ENCODE measurements at regions not wholly inside any gene's neighbourhood (a gene's known extent, or its start where the extent isn't known, plus 50 kb on each side); places are given as distances from the start of the nearest gene placed in this dataset.

- Histone ChIP-seq H3K36me3 (ENCODE audit: insufficient read depth, low read length) (no peaks in the 10 kb centered on the region), H3K9ac (ENCODE audit: low read length) (no peak overlapping the region), H3K4me1 (ENCODE audit: insufficient read depth, low read length) (no peaks in the 10 kb centered on the region), H3K4me3 (ENCODE audit: low read depth in 1 of 2, low read length in 2 of 2) (no peak overlapping the region), H3K27me3 (ENCODE audit: control insufficient read depth in 1 of 2, insufficient read depth in 2 of 2, low read length in 2 of 2) (no peaks in the 10 kb centered on the region), H3K9me3 (ENCODE audit: low read length) (no peaks in the 10 kb centered on the region), H3K27ac (ENCODE audit: low read depth, low read length) (no peak overlapping the region)
Observed at GRCh38 chr3:40723083-40723660, 198.4 kb downstream of the ZNF621 start.

DNA sequence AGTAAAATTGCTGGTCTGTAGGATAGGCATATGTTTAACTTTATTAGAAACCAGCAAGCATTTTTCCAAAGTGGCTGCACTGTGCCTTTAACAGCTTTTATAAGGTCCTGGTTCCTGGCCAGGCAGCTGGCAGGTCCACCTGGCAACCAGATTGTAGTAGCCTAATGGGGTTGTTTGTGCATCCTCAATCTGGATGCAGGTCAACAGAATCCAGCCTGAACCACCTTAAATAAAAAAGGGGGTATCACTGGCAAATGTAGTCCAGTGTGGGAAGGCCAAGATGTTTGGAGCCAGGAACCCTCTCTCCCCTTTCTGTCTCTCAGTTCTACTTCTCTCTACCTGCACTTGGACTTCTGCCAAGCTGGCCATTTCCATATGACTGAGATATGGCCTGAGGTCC, 200.3 kb downstream of the ZNF621 start:
- no peaks in the 10 kb centered on the region for H3K9me3 ChIP-seq (ENCODE audit: low read length)
- no peaks in the 10 kb centered on the region for H3K27me3 ChIP-seq (ENCODE audit: control insufficient read depth in 1 of 2, insufficient read depth in 2 of 2, low read length in 2 of 2)
- H3K4me1 ChIP-seq (ENCODE audit: insufficient read depth, low read length), result no peaks in the 10 kb centered on the region
- H3K36me3 ChIP-seq (ENCODE audit: insufficient read depth, low read length), result no peaks in the 10 kb centered on the region
- H3K27ac ChIP-seq (ENCODE audit: low read depth, low read length), result no peak overlapping the region
- H3K4me3 ChIP-seq (ENCODE audit: low read depth in 1 of 2, low read length in 2 of 2), result no peak overlapping the region
- H3K9ac ChIP-seq (ENCODE audit: low read length), result no peak overlapping the region

DNA sequence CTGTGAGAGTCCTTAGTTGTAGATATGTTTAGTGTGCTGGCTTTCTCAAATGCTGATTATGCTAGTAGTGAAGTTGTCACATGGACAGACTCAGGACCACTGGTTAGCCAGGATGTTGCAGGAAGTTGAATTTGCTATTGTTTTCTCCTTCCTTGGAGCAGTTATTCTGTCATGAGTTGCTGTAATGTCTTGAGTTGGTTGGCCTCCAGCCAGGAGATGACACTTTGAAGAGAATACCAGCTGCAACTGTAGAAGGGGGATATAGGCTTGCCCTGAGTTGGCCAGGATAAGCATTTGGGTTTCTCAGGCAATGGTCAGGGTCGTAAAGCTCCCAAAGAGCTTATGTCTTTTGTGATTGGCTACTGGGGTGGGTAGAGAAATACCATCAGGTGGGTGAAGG, 206.7 kb downstream of the ZNF621 start:
- no peak overlapping the region for H3K9ac ChIP-seq (ENCODE audit: low read length)
- H3K27me3 ChIP-seq (ENCODE audit: control insufficient read depth in 1 of 2, insufficient read depth in 2 of 2, low read length in 2 of 2), result no peaks in the 10 kb centered on the region
- H3K9me3 ChIP-seq (ENCODE audit: low read length), result no peaks in the 10 kb centered on the region
- H3K4me3 ChIP-seq (ENCODE audit: low read depth in 1 of 2, low read length in 2 of 2), result no peak overlapping the region
- no peaks in the 10 kb centered on the region for H3K36me3 ChIP-seq (ENCODE audit: insufficient read depth, low read length)
- H3K27ac ChIP-seq (ENCODE audit: low read depth, low read length), result no peak overlapping the region
- H3K4me1 ChIP-seq (ENCODE audit: insufficient read depth, low read length), result no peaks in the 10 kb centered on the region

DNA sequence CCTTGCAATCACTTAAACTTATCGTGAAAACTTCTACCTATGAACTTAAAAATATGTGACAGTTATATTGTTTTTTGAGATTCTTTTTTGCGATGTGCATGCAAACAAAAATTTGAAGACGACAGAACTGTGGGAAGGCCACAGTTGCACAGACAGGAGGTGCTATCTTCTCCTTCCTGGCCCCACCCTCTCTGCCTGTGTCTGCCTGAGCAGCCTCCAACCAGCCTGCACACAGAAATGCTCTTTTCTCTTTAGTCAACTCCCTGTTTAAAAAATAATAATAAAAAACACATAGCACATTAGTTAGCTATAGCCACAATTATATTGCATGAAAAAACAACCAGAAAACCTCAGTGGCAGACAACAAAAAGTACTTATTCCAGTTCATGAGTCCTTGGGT, 212.2 kb downstream of the ZNF621 start:
- Histone ChIP-seq H3K9me3 (ENCODE audit: low read length) (no peaks in the 10 kb centered on the region), H3K4me1 (ENCODE audit: insufficient read depth, low read length) (no peaks in the 10 kb centered on the region), H3K4me3 (ENCODE audit: low read depth in 1 of 2, low read length in 2 of 2) (no peak overlapping the region), H3K36me3 (ENCODE audit: insufficient read depth, low read length) (no peaks in the 10 kb centered on the region), H3K27ac (ENCODE audit: low read depth, low read length) (no peak overlapping the region), H3K9ac (ENCODE audit: low read length) (no peak overlapping the region), H3K27me3 (ENCODE audit: control insufficient read depth in 1 of 2, insufficient read depth in 2 of 2, low read length in 2 of 2) (no peaks in the 10 kb centered on the region)

DNA sequence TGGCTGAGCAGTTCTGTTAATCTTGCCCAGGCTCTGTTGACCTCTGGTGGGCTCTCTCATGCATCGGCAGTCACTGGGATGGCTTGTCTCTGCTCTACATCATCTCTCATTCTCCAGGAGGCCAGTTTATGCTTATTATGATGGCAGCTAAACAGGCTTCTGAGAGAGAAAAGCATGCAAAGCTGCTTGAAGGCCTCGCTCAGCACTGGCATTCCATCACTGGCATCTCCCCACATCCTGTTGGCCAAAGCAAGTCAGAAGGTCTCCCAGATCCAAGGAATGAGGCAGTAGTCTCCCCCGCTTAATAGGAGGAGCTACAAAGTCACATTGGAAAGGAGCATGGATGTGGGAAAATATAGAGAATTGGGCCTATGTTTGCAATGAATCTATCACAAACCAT, 212.6 kb downstream of the ZNF621 start:
- no peaks in the 10 kb centered on the region for H3K36me3 ChIP-seq (ENCODE audit: insufficient read depth, low read length)
- H3K27ac ChIP-seq (ENCODE audit: low read depth, low read length), result no peak overlapping the region
- H3K4me3 ChIP-seq (ENCODE audit: low read depth in 1 of 2, low read length in 2 of 2), result no peak overlapping the region
- H3K27me3 ChIP-seq (ENCODE audit: control insufficient read depth in 1 of 2, insufficient read depth in 2 of 2, low read length in 2 of 2), result no peaks in the 10 kb centered on the region
- no peaks in the 10 kb centered on the region for H3K4me1 ChIP-seq (ENCODE audit: insufficient read depth, low read length)
- no peaks in the 10 kb centered on the region for H3K9me3 ChIP-seq (ENCODE audit: low read length)
- H3K9ac ChIP-seq (ENCODE audit: low read length), result no peak overlapping the region

GRCh38 chr3:40739971-40740370, 215.2 kb downstream of the ZNF621 start:
- Histone ChIP-seq H3K27me3 (ENCODE audit: control insufficient read depth in 1 of 2, insufficient read depth in 2 of 2, low read length in 2 of 2) (no peaks in the 10 kb centered on the region), H3K36me3 (ENCODE audit: insufficient read depth, low read length) (no peaks in the 10 kb centered on the region), H3K9me3 (ENCODE audit: low read length) (no peaks in the 10 kb centered on the region), H3K4me1 (ENCODE audit: insufficient read depth, low read length) (no peaks in the 10 kb centered on the region), H3K27ac (ENCODE audit: low read depth, low read length) (no peak overlapping the region), H3K4me3 (ENCODE audit: low read depth in 1 of 2, low read length in 2 of 2) (no peak overlapping the region), H3K9ac (ENCODE audit: low read length) (no peak overlapping the region)

DNA sequence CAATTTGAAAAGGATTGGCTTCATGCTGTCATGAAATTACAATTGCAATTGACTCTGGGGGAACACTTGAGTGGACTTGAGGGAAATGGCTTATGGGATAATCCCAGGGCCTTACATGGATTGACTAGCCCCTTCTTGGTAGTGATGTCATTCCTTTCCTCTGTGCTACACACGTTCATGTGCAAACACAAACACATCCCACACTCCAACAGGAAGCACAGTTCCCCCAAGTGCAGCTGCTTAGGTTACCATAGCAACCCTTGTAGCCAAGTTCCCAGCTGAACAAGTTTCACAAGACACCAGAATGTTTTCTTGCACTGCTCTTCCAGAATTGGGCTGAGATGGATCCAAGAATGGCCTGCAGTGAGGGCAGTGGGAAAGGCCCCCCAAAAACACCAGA, 217.0 kb downstream of the ZNF621 start:
- Histone ChIP-seq H3K9ac (ENCODE audit: low read length) (no peak overlapping the region), H3K4me3 (ENCODE audit: low read depth in 1 of 2, low read length in 2 of 2) (no peak overlapping the region)

GRCh38 chr3:40745381-40746106, 220.8 kb downstream of the ZNF621 start:
- Histone ChIP-seq H3K4me1 (ENCODE audit: insufficient read depth, low read length) (no peaks in the 10 kb centered on the region), H3K4me3 (ENCODE audit: low read depth in 1 of 2, low read length in 2 of 2) (no peak overlapping the region), H3K9me3 (ENCODE audit: low read length) (no peaks in the 10 kb centered on the region), H3K36me3 (ENCODE audit: insufficient read depth, low read length) (no peaks in the 10 kb centered on the region), H3K9ac (ENCODE audit: low read length) (no peak overlapping the region), H3K27me3 (ENCODE audit: control insufficient read depth in 1 of 2, insufficient read depth in 2 of 2, low read length in 2 of 2) (no peaks in the 10 kb centered on the region), H3K27ac (ENCODE audit: low read depth, low read length) (no peak overlapping the region)

More for the DNA sequence above, 217.0 kb downstream of the ZNF621 start:
- no peaks in the 10 kb centered on the region for H3K4me1 ChIP-seq (ENCODE audit: insufficient read depth, low read length)
- no peak overlapping the region for H3K27ac ChIP-seq (ENCODE audit: low read depth, low read length)
- H3K27me3 ChIP-seq (ENCODE audit: control insufficient read depth in 1 of 2, insufficient read depth in 2 of 2, low read length in 2 of 2), result no peaks in the 10 kb centered on the region
- no peaks in the 10 kb centered on the region for H3K36me3 ChIP-seq (ENCODE audit: insufficient read depth, low read length)
- no peaks in the 10 kb centered on the region for H3K9me3 ChIP-seq (ENCODE audit: low read length)

GRCh38 chr3:40751666-40752065, 226.9 kb downstream of the ZNF621 start:
- Histone ChIP-seq H3K27ac (ENCODE audit: low read depth, low read length) (no peak overlapping the region), H3K4me3 (ENCODE audit: low read depth in 1 of 2, low read length in 2 of 2) (no peak overlapping the region), H3K36me3 (ENCODE audit: insufficient read depth, low read length) (no peaks in the 10 kb centered on the region), H3K27me3 (ENCODE audit: control insufficient read depth in 1 of 2, insufficient read depth in 2 of 2, low read length in 2 of 2) (no peaks in the 10 kb centered on the region), H3K4me1 (ENCODE audit: insufficient read depth, low read length) (no peaks in the 10 kb centered on the region), H3K9ac (ENCODE audit: low read length) (no peak overlapping the region), H3K9me3 (ENCODE audit: low read length) (no peaks in the 10 kb centered on the region)

GRCh38 chr3:40752492-40752891, 227.7 kb downstream of the ZNF621 start:
- no peak overlapping the region for H3K27ac ChIP-seq (ENCODE audit: low read depth, low read length)
- H3K36me3 ChIP-seq (ENCODE audit: insufficient read depth, low read length), result no peaks in the 10 kb centered on the region
- H3K4me1 ChIP-seq (ENCODE audit: insufficient read depth, low read length), result no peaks in the 10 kb centered on the region
- no peaks in the 10 kb centered on the region for H3K27me3 ChIP-seq (ENCODE audit: control insufficient read depth in 1 of 2, insufficient read depth in 2 of 2, low read length in 2 of 2)
- no peaks in the 10 kb centered on the region for H3K9me3 ChIP-seq (ENCODE audit: low read length)
- no peak overlapping the region for H3K4me3 ChIP-seq (ENCODE audit: low read depth in 1 of 2, low read length in 2 of 2)
- H3K9ac ChIP-seq (ENCODE audit: low read length), result no peak overlapping the region

- H3K27me3 ChIP-seq (ENCODE audit: control insufficient read depth in 1 of 2, insufficient read depth in 2 of 2, low read length in 2 of 2), result no peaks in the 10 kb centered on the region
- H3K4me1 ChIP-seq (ENCODE audit: insufficient read depth, low read length), result no peaks in the 10 kb centered on the region
- no peaks in the 10 kb centered on the region for H3K36me3 ChIP-seq (ENCODE audit: insufficient read depth, low read length)
- no peak overlapping the region for H3K4me3 ChIP-seq (ENCODE audit: low read depth in 1 of 2, low read length in 2 of 2)
- no peak overlapping the region for H3K27ac ChIP-seq (ENCODE audit: low read depth, low read length)
- H3K9ac ChIP-seq (ENCODE audit: low read length), result no peak overlapping the region
- H3K9me3 ChIP-seq (ENCODE audit: low read length), result no peaks in the 10 kb centered on the region
Observed at GRCh38 chr3:40753291-40753770, 228.6 kb downstream of the ZNF621 start.

DNA sequence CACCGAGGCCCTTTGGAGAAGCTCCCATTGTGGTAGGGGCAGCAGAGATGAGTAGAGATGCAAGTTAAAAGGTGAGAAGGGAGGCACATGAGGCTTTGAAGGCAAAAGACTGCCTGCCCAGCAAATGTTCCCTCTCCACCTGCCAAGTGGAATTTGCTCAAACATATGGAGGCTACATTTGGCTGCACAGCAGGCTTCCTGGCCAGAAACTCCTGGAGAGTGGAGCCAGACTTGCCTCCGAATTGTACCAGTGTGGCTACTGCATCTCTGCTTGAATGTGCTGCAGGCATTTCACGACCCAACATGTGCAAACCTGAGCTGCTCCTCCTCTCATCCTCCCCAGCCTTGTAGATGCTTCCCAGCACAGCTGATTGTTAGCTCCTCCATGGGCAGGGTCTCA, 229.2 kb downstream of the ZNF621 start:
- no peaks in the 10 kb centered on the region for H3K4me1 ChIP-seq (ENCODE audit: insufficient read depth, low read length)
- H3K9me3 ChIP-seq (ENCODE audit: low read length), result no peaks in the 10 kb centered on the region
- no peak overlapping the region for H3K4me3 ChIP-seq (ENCODE audit: low read depth in 1 of 2, low read length in 2 of 2)
- H3K36me3 ChIP-seq (ENCODE audit: insufficient read depth, low read length), result no peaks in the 10 kb centered on the region
- no peak overlapping the region for H3K27ac ChIP-seq (ENCODE audit: low read depth, low read length)
- no peaks in the 10 kb centered on the region for H3K27me3 ChIP-seq (ENCODE audit: control insufficient read depth in 1 of 2, insufficient read depth in 2 of 2, low read length in 2 of 2)
- H3K9ac ChIP-seq (ENCODE audit: low read length), result no peak overlapping the region
